CD4-positive, alpha-beta T cell (primary cell): ENCODE measurements at regions not wholly inside any gene's neighbourhood (a gene's known extent, or its start where the extent isn't known, plus 50 kb on each side); places are given as distances from the start of the nearest gene placed in this dataset.
"Not testable (repeated sequence)": the region's sequence is repeated elsewhere in the genome, so short reads cannot be mapped to it uniquely, and the experiment has no call there.

Experiments used
- ATAC-seq: fragments of 200-7000 bp; cut with Tn5 transposase; one replicate; pipeline ENCODE4 v1.10.0; 2022; ENCODE audit warnings: mild to moderate bottlenecking; ENCODE audit not compliant: poor library complexity
- CTCF ChIA-PET: fragments of 350-600 bp; sonication (Branson Sonifier 250); formaldehyde crosslinking; loops from one replicate; lab custom pipeline; 2021; ENCODE audit warnings: antibody characterized with exemption, inconsistent platforms; lab: Charles Lee
- POLR2A ChIA-PET: fragments of 350-600 bp; sonication (Branson Sonifier 250); formaldehyde crosslinking; loops from one replicate; lab custom pipeline; 2021; ENCODE audit warnings: antibody characterized with exemption, inconsistent platforms; lab: Charles Lee
- DNase-seq, 14 experiments: peaks; one replicate each; pipeline ENCODE4 v3.0.0-alpha.2; 2013 to 2020; ENCODE audit warnings: mixed read lengths in 2 of 14
- H3K27ac ChIP-seq, 2 donors: one replicate each; pipeline versions ENCODE4 v1.5.1 to v1.7.0; 2013; ENCODE audit warnings: low read length in 2 of 2, low read depth in 1 of 2, mild to moderate bottlenecking in 1 of 2
- H3K27me3 ChIP-seq, 2 experiments: 1 replicate in 1 of 2; 2 replicates in 1 of 2; pipeline versions ENCODE4 v1.6.1 to v1.7.0; 2013; ENCODE audit warnings: low read length in 2 of 2, control low read depth in 1 of 2, mild to moderate bottlenecking in 1 of 2, moderate library complexity in 1 of 2; ENCODE audit not compliant: insufficient read depth in 2 of 2, control insufficient read depth in 1 of 2
- H3K36me3 ChIP-seq: one replicate; pipeline ENCODE4 v1.6.1; 2013; ENCODE audit warnings: low read length, control low read depth; ENCODE audit not compliant: insufficient read depth
- H3K4me1 ChIP-seq: one replicate; pipeline ENCODE4 v1.6.1; 2013; ENCODE audit warnings: low read length, control low read depth; ENCODE audit not compliant: insufficient read depth
- H3K4me3 ChIP-seq: one replicate; pipeline ENCODE4 v1.5.1; 2013; ENCODE audit warnings: mild to moderate bottlenecking, low read length, moderate library complexity
- H3K9me3 ChIP-seq, 2 experiments: 1 replicate in 1 of 2; 2 replicates in 1 of 2; pipeline versions ENCODE4 v1.6.1 to v1.7.0; 2013; ENCODE audit warnings: low read length in 2 of 2, mild to moderate bottlenecking in 2 of 2, control low read depth in 1 of 2, moderate library complexity in 1 of 2; ENCODE audit not compliant: control insufficient read depth in 1 of 2, insufficient read depth in 1 of 2
- H3K27ac Mint-ChIP-seq: one replicate; pipeline ENCODE4 v1.8.0; 2020; ENCODE audit warnings: mixed read lengths
- H3K27me3 Mint-ChIP-seq: one replicate; pipeline ENCODE4 v1.8.0; 2021; ENCODE audit warnings: mixed read lengths
- H3K36me3 Mint-ChIP-seq: one replicate; pipeline ENCODE4 v1.8.0; 2021; ENCODE audit warnings: low read depth, mixed read lengths
- H3K4me1 Mint-ChIP-seq: one replicate; pipeline ENCODE4 v1.8.0; 2021; ENCODE audit warnings: low read depth, mixed read lengths
- H3K4me3 Mint-ChIP-seq: one replicate; pipeline ENCODE4 v1.8.0; 2020; ENCODE audit warnings: mild to moderate bottlenecking, mixed read lengths
- H3K9me3 Mint-ChIP-seq: one replicate; pipeline ENCODE4 v1.8.0; 2020; ENCODE audit warnings: mixed read lengths
- CTCF ChIP-seq: fragments of 200-600 bp; IDR thresholded peaks from one replicate; pipeline ENCODE4 v1.8.0; 2022; ENCODE audit warnings: antibody characterized with exemption, mild to moderate bottlenecking
- intact Hi-C, 2 experiments: fragments of 100-400 bp; cut with DNase I in 1 of 2; cut with micrococcal nuclease in 1 of 2; formaldehyde crosslinking; loops; one replicate each; pipeline versions ENCODE4 v1.15.1 to v1.9.0; 2023 to 2025; cut with DNase I, micrococcal nuclease

GRCh38 chr1:22332795-22333499 is 118.7 kb upstream of the ZBTB40 start:
- no peak for TF ChIP-seq CTCF
- no peaks in the 10 kb centered on the region for H3K4me1 ChIP-seq
- DNase-seq (no peak), ATAC-seq (no peak)
- intact Hi-C loops, result no loop called here
- H3K4me3 Mint-ChIP-seq, result no peak overlapping the region
- POLR2A ChIA-PET, result no interaction called here
- H3K36me3 ChIP-seq, result no peaks in the 10 kb centered on the region
- CTCF ChIA-PET, result no interaction called here
- peaks cover 0 to 5% of the 10 kb centered on the region in 2 experiments for H3K9me3 ChIP-seq
- H3K27me3 ChIP-seq, result peaks cover 0 to 9% of the 10 kb centered on the region in 2 experiments
- H3K9me3 Mint-ChIP-seq, result no peaks in the 10 kb centered on the region
- H3K4me1 Mint-ChIP-seq, result no peaks in the 10 kb centered on the region
- H3K27ac Mint-ChIP-seq, result no peak overlapping the region
- H3K27ac ChIP-seq, result no peak overlapping the region
- H3K4me3 ChIP-seq, result no peak overlapping the region
- H3K27me3 Mint-ChIP-seq, result peaks cover 15% of the 10 kb centered on the region
- no peaks in the 10 kb centered on the region for H3K36me3 Mint-ChIP-seq

- Mint-ChIP-seq H3K9me3 (no peaks in the 10 kb centered on the region), H3K27ac (no peak overlapping the region), H3K36me3 (no peaks in the 10 kb centered on the region), H3K27me3 (peaks cover 15% of the 10 kb centered on the region), H3K4me1 (no peaks in the 10 kb centered on the region), H3K4me3 (no peak overlapping the region)
- ATAC-seq (no peak), DNase-seq (no peak)
- Histone ChIP-seq H3K4me3 (no peak overlapping the region), H3K27me3 (peaks cover 0 to 9% of the 10 kb centered on the region in 2 experiments), H3K4me1 (no peaks in the 10 kb centered on the region), H3K36me3 (no peaks in the 10 kb centered on the region), H3K27ac (no peak overlapping the region), H3K9me3 (peaks cover 0 to 5% of the 10 kb centered on the region in 2 experiments)
- POLR2A ChIA-PET, result no interaction called here
- CTCF ChIA-PET, result no interaction called here
- intact Hi-C loops, result no loop called here
- no peak for TF ChIP-seq CTCF
Measured at GRCh38 chr1:22333516-22334121, 118.0 kb upstream of the ZBTB40 start.

DNA sequence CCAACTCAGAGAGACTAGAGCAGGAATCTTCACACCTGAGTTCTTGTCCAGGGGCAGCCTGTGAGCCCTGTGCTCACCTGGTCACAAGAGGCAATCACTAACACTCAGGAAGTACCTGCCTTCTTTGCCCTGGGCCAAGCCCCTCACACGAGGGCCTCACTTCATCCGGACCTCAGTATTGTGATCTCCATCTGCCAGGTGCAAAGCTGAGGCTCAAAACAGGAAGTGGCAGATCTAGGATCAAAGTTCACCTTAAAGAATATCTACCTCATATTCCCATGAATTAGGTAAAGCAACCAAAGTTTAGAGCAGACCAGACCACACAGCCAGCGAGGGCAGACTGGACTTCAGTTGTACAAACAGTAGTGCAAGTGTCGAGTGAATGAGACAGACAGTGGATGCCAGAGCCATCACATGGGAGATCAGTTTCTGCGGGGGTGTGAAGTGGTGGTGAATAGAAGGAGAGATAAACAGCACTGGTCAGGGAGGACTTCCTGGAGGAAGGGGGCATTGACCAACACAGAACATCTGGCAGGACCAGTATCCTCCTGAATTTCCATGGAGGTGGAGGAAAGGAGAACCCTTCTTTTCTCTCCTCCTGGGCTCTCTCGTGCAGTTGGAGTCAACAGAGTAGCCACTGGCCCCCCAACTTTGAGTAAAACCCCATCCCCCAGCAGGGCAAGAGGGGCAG is 116.6 kb upstream of the ZBTB40 start:
- no peak overlapping the region for H3K27ac Mint-ChIP-seq
- intact Hi-C loops, result no loop called here
- Histone ChIP-seq H3K27ac (no peak overlapping the region), H3K27me3 (peaks cover 9 to 17% of the 10 kb centered on the region in 2 experiments), H3K4me3 (no peak overlapping the region), H3K4me1 (no peaks in the 10 kb centered on the region), H3K9me3 (peaks cover 0 to 3% of the 10 kb centered on the region in 2 experiments), H3K36me3 (no peaks in the 10 kb centered on the region)
- no peak overlapping the region for H3K4me3 Mint-ChIP-seq
- DNase-seq, result no peak
- H3K27me3 Mint-ChIP-seq, result peaks cover 20% of the 10 kb centered on the region
- ChIA-PET POLR2A (no interaction called here), CTCF (no interaction called here)
- H3K36me3 Mint-ChIP-seq, result no peaks in the 10 kb centered on the region
- no peaks in the 10 kb centered on the region for H3K9me3 Mint-ChIP-seq
- no peak for TF ChIP-seq CTCF
- H3K4me1 Mint-ChIP-seq, result no peaks in the 10 kb centered on the region
- ATAC-seq, result no peak

DNA sequence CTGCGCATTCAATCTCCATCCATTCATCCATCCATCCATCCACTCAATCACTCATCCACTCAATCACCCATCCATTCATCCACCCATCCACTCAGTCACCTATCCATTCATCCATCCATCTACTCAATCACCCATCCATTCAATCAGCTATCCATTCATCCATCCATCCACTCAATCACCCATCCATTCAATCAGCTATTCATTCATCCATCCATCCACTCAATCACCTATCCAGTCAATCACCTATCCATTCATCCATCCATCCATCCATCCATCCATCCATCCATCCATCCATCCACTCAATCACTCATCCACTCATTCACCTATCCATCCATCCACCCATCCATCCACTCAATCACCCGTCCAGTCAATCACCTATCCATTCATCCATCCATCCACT is 115.4 kb upstream of the ZBTB40 start:
- H3K36me3 ChIP-seq, H3K9me3 ChIP-seq, H3K9me3 Mint-ChIP-seq, ATAC-seq, intact Hi-C loops, H3K4me3 ChIP-seq, H3K27ac ChIP-seq, H3K4me3 Mint-ChIP-seq, H3K27ac Mint-ChIP-seq, H3K36me3 Mint-ChIP-seq, H3K4me1 ChIP-seq, CTCF ChIA-PET, POLR2A ChIA-PET, DNase-seq, H3K4me1 Mint-ChIP-seq: not testable (repeated sequence)
- H3K27me3 ChIP-seq, result peaks cover 17 to 19% of the 10 kb centered on the region in 2 experiments
- peaks cover 30% of the 10 kb centered on the region for H3K27me3 Mint-ChIP-seq
